HCT116 (cell line): ENCODE measurements at regions not wholly inside any gene's neighbourhood (a gene's known extent, or its start where the extent isn't known, plus 50 kb on each side); places are given as distances from the start of the nearest gene placed in this dataset.

Source experiments
- ATAC-seq: fragments of 200-7000 bp; cut with Tn5 transposase; 2 replicates; pipeline ENCODE4 v1.9.1; 2020; ENCODE audit warnings: mild to moderate bottlenecking, moderate library complexity
- BruUV-seq: library from RNA; stranded (reverse); fragments of 400-500 nt; replicated peaks from 2 replicates; lab custom pipeline; 2021; lab: Mats Ljungman, UMichigan
- CTCF ChIA-PET: fragments of 300-600 bp; sonication (Branson Sonifier 250); formaldehyde crosslinking; loops from one replicate; lab custom pipeline; 2021; ENCODE audit warnings: antibody characterized with exemption; lab: Charles Lee
- POLR2A ChIA-PET: fragments of 300-600, 350-600 bp; sonication (Branson Sonifier 250); formaldehyde crosslinking; loops from one replicate; lab custom pipeline; 2021; ENCODE audit warnings: antibody characterized with exemption; lab: Charles Lee
- RAD21 ChIA-PET, 2 experiments: fragments of 300-600 bp; sonication (Branson Sonifier 250); formaldehyde crosslinking; loops; one replicate each; lab custom pipeline; 2023; ENCODE audit warnings: low total read pairs in 2 of 2; ENCODE audit not compliant: uncharacterized antibody in 2 of 2, unreplicated experiment in 2 of 2, low non-redundant PET in 1 of 2; lab: Charles Lee
- DNase-seq: peaks from one replicate; pipeline ENCODE4 v3.0.0-alpha.2; 2010; ENCODE audit warnings: low read depth, low spot score
- H2AFZ ChIP-seq: fragments of 200-600 bp; shearing (Covaris generic), sonication (generic); 2 replicates; pipeline ENCODE4 v1.6.1; 2017; ENCODE audit warnings: low read depth, mixed run types, mixed read lengths, antibody characterized with exemption, low read length; ENCODE audit not compliant: poor library complexity, severe bottlenecking
- H3K27ac ChIP-seq: 2 replicates; pipeline ENCODE4 v1.5.1; 2012; ENCODE audit warnings: low read depth, low read length
- H3K27me3 ChIP-seq: fragments of 200-600 bp; sonication (generic); 2 replicates; pipeline ENCODE4 v1.6.1; 2016; ENCODE audit warnings: mixed run types, low read length, mixed read lengths; ENCODE audit not compliant: insufficient read depth
- H3K36me3 ChIP-seq, 2 experiments: fragments of 200-500 bp in 1 of 2; fragments of 200-600 bp in 1 of 2; sonication (Bioruptor generic) in 1 of 2; sonication (generic) in 1 of 2; 2 replicates each; pipeline versions ENCODE4 v1.5.1 to v1.6.1; 2014 to 2016; ENCODE audit warnings: low read length in 2 of 2, inconsistent platforms in 1 of 2, mixed read lengths in 1 of 2, mixed run types in 1 of 2; ENCODE audit not compliant: insufficient read depth in 2 of 2, control insufficient read depth in 1 of 2
- H3K4me1 ChIP-seq, 2 experiments: fragments of 200-600 bp in 1 of 2; sonication (generic) in 1 of 2; 2 replicates each; pipeline versions ENCODE4 v1.5.1 to v1.6.1; 2012 to 2017; ENCODE audit warnings: low read length in 2 of 2, inconsistent platforms in 1 of 2, mild to moderate bottlenecking in 1 of 2, mixed read lengths in 1 of 2, mixed run types in 1 of 2, moderate library complexity in 1 of 2; ENCODE audit not compliant: insufficient read depth in 2 of 2, control insufficient read depth in 1 of 2
- H3K4me2 ChIP-seq: fragments of 200-600 bp; sonication (generic); 2 replicates; pipeline ENCODE4 v1.6.1; 2017; ENCODE audit warnings: mixed run types, low read length, mixed read lengths
- H3K4me3 ChIP-seq, 2 experiments: fragments of 200-600 bp in 1 of 2; sonication (generic) in 1 of 2; replicated peaks in 1 of 2; 2 replicates each; pipeline ENCODE4 v1.5.1; 2011 to 2016; ENCODE audit warnings: low read length in 2 of 2, control low read depth in 1 of 2, low read depth in 1 of 2, mild to moderate bottlenecking in 1 of 2, mixed read lengths in 1 of 2, mixed run types in 1 of 2
- H3K79me2 ChIP-seq: fragments of 200-600 bp; sonication (generic); 2 replicates; pipeline ENCODE4 v1.6.1; 2017; ENCODE audit warnings: mild to moderate bottlenecking, mixed run types, low read length, moderate library complexity, mixed read lengths; ENCODE audit not compliant: insufficient read depth
- H3K9ac ChIP-seq: fragments of 200-600 bp; sonication (generic); 2 replicates; pipeline ENCODE4 v1.6.1; 2016; ENCODE audit warnings: low read length, mixed read lengths
- H3K9me2 ChIP-seq: fragments of 200-600 bp; sonication (generic), shearing (Covaris generic); 2 replicates; pipeline ENCODE4 v1.6.1; 2017; ENCODE audit warnings: mixed run types, mild to moderate bottlenecking, moderate library complexity; ENCODE audit not compliant: insufficient read depth
- H3K9me3 ChIP-seq, 2 experiments: fragments of 200-500 bp in 1 of 2; fragments of 200-600 bp in 1 of 2; sonication (Bioruptor generic) in 1 of 2; sonication (generic) in 1 of 2; 2 replicates each; pipeline ENCODE4 v1.6.1; 2014 to 2017; ENCODE audit warnings: low read length in 2 of 2, mixed read lengths in 2 of 2, inconsistent platforms in 1 of 2, low read depth in 1 of 2, mild to moderate bottlenecking in 1 of 2, mixed run types in 1 of 2, moderate library complexity in 1 of 2; ENCODE audit not compliant: control insufficient read depth in 1 of 2, insufficient read depth in 1 of 2
- H4K20me1 ChIP-seq: fragments of 200-600 bp; sonication (generic), shearing (Covaris generic); 2 replicates; pipeline ENCODE4 v1.6.1; 2017; ENCODE audit warnings: mixed run types, mild to moderate bottlenecking, moderate library complexity; ENCODE audit not compliant: insufficient read depth
- CBX3 ChIP-seq: IDR thresholded peaks from 2 replicates; pipeline ENCODE4 v1.6.1; 2012; ENCODE audit warnings: low read depth
- EZH2 ChIP-seq: fragments of 200-600 bp; sonication (generic); IDR thresholded peaks from 2 replicates; pipeline ENCODE4 v1.6.1; 2017; ENCODE audit warnings: antibody characterized with exemption, mixed run types
- FOSL1 ChIP-seq: IDR thresholded peaks from 2 replicates; pipeline ENCODE4 v1.6.1; 2012; ENCODE audit warnings: low read depth
- JUND ChIP-seq: IDR thresholded peaks from 2 replicates; pipeline ENCODE4 v1.6.1; 2012
- SIN3A ChIP-seq: IDR thresholded peaks from 2 replicates; pipeline ENCODE4 v1.6.1; 2012; ENCODE audit warnings: low read depth
- SP1 ChIP-seq: IDR thresholded peaks from 2 replicates; pipeline ENCODE4 v1.6.1; 2012; ENCODE audit warnings: low read depth
- SRF ChIP-seq: IDR thresholded peaks from 2 replicates; pipeline ENCODE4 v1.6.1; 2012; ENCODE audit warnings: low read depth
- TCF7L2 ChIP-seq: IDR thresholded peaks from 2 replicates; pipeline ENCODE4 v1.7.0; 2011; ENCODE audit warnings: borderline replicate concordance, inconsistent platforms; ENCODE audit not compliant: insufficient read depth, insufficient read length; ENCODE audit errors: extremely low read depth
- ZFX ChIP-seq: fragments of 450-650 bp; IDR thresholded peaks from 2 replicates; pipeline ENCODE4 v1.6.1; 2017
- intact Hi-C: fragments of 100-400 bp; cut with micrococcal nuclease; formaldehyde crosslinking; loops from 2 replicates; pipeline ENCODE4 v1.10.0; 2022

GRCh38 chr3:170746175-170746942 is 123.6 kb downstream of the RPL22L1 start:
- no peaks in the 10 kb centered on the region for H3K36me3 ChIP-seq
- H3K4me1 ChIP-seq, result peaks cover 17 to 43% of the 10 kb centered on the region in 2 experiments
- no TSS peak for BruUV-seq
- H3K9ac ChIP-seq, result no peak overlapping the region
- no peaks in the 10 kb centered on the region for H3K9me3 ChIP-seq
- POLR2A ChIA-PET, result no interaction called here
- CTCF ChIA-PET, result no interaction called here
- DNase-seq (no peak), ATAC-seq (no peak)
- intact Hi-C loops, result no loop called here
- H2AFZ ChIP-seq, result peak overlapping the region; percentile 58
- H3K27ac ChIP-seq, result no peak overlapping the region
- no peaks in the 10 kb centered on the region for H3K9me2 ChIP-seq
- TF ChIP-seq EZH2 (no peak), FOSL1 (no peak)
- H3K4me3 ChIP-seq, result no peak overlapping the region
- RAD21 ChIA-PET, result no interaction called here
- H3K27me3 ChIP-seq, result no peaks in the 10 kb centered on the region
- no peaks in the 10 kb centered on the region for H4K20me1 ChIP-seq
- H3K79me2 ChIP-seq, result no peaks in the 10 kb centered on the region
- H3K4me2 ChIP-seq, result no peak overlapping the region

- ATAC-seq (peak; percentile 75), DNase-seq (no peak)
- H3K4me3 ChIP-seq, result peak overlapping the region in 1 of 2 experiments; percentile 34; a peak in 2 of 4 replicates
- ChIA-PET CTCF (no interaction called here), RAD21 (no interaction called here), POLR2A (no interaction called here)
- intact Hi-C loops, result no loop called here
- H3K36me3 ChIP-seq, result no peaks in the 10 kb centered on the region
- H3K9me3 ChIP-seq, result no peaks in the 10 kb centered on the region
- no peaks in the 10 kb centered on the region for H3K27me3 ChIP-seq
- no peaks in the 10 kb centered on the region for H3K9me2 ChIP-seq
- H2AFZ ChIP-seq, result peak overlapping the region; percentile 58
- TF ChIP-seq ZFX, result no peak
- peak; percentile 90 for TF ChIP-seq FOSL1
- TF ChIP-seq SRF, result peak; percentile 42; the same call in 1 of the 2 replicates
- peak; percentile 51; the same call in 1 of the 2 replicates for TF ChIP-seq SIN3A
- TF ChIP-seq TCF7L2, result no peak
- peak; percentile 36; the same call in 1 of the 2 replicates for TF ChIP-seq CBX3
- TF ChIP-seq SP1, result peak; percentile 65
- peak; percentile 83 for TF ChIP-seq JUND
- H3K4me1 ChIP-seq, result peaks cover 13 to 40% of the 10 kb centered on the region in 2 experiments
- no peak overlapping the region; the same call in 1 of the 2 replicates for H3K27ac ChIP-seq
- H3K79me2 ChIP-seq, result no peaks in the 10 kb centered on the region
- H4K20me1 ChIP-seq, result no peaks in the 10 kb centered on the region
- BruUV-seq, result no TSS peak
- H3K9ac ChIP-seq, result no peak overlapping the region
- H3K4me2 ChIP-seq, result peak overlapping the region; percentile 73
Measured at GRCh38 chr3:170745211-170745718, 124.7 kb downstream of the RPL22L1 start.
